ENCODE measurements at regions not wholly inside any gene's neighbourhood (a gene's known extent, or its start where the extent isn't known, plus 50 kb on each side); places are given as distances from the start of the nearest gene placed in this dataset.
"Not testable (repeated sequence)": the region's sequence is repeated elsewhere in the genome, so short reads cannot be mapped to it uniquely, and the experiment has no call there.

DNA sequence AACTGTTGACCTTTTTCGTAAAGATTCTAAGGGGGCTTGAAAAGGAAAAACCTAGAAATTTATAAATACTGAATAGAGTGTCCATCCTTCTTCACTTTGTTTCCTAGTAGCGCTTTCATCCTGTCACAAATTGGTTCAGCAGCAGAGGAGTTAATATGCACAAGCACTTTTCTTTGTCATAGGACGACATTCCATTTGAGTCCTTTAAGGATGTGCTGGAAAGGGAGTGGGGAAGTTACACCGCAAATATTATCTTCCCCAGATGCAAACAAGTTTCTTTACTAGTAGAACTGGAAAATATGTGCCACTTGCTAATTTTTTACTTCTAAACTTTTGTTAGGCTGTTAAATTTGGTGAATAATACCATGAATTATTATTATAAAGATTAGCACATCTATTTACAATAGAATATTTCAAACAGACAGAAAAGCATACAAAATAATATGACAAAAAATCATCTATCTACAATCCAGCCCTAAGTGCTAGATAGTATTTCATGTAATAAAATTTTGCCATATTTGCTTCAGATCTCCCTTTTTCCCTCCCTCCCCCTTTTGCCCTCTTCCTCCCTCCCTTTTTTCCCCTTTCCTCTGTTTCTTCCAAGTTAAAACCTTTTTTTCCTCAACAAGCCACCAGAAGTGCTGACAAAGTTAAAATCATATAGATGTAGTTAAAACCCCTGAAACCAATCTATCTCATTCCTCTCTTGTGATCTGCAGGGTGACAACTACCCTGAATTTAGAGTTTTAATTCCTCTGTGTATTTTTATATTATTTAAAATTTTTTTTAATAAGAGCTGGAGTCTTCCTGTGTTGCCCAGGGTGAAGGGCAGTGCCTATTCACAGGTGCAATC is 50.5 kb upstream of the MAP4K3 start:
- no peak for DNase-seq (ENCODE audit: low read depth in 2 of 2)

DNA sequence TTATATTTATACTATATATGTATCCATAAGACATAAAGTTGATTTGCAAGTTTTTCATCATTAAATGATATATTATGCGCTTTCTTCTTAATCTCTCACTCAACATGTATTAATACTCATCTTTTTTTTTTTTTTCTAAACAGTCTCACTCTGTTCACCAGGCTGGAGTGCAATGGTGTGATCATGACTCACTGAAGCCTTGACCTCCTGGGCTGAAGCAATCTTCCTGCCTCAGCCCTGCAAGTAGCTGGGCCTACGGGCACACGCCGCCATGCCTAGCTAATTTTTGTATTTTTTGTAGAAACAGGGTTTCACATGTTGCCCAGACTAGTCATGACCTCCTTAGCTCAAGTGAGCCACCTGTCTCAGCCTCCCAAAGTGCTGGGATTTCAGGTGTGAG is 51.4 kb upstream of the MAP4K3 start:
- DNase-seq (ENCODE audit: low read depth in 2 of 2), result no peak

DNA sequence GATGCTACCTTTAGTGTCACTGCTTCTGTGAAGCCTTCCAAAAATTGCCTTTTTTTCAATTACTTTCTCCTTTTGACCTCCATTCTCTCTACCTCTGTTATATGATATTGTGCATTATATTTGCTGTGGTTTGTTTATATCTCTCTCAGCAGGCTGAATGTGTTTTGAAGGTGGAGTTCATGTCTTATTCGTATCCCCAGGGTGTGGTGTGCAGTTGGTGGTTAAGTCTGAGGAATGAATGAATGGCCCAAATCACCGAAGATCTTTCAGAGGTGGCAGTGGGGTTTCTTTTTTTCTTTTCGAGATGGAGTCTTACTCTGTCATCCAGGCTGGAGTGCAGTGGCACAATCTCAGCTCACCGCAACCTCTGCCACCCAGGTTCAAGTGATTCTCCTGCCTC is 53.5 kb upstream of the MAP4K3 start:
- DNase-seq (ENCODE audit: low read depth in 2 of 2), result no peak

DNA sequence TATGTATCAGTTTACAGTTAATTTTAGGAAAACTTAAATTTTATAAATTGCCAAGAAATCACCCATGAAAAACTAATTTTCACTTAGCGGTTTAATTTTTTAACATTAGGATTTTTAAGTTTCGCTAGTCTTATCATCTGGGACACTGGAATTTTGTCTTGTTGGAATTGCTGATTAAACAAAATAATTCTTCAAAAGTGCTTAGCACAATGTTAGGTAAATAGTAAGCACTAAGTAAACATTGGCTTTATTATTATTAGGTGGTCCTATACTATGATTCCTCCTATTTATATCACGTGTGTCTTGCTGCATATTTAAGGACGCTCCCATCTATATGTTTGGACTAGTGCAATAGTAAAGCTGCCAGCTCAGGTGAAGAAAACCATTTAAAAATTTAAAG is 54.6 kb upstream of the MAP4K3 start:
- DNase-seq (ENCODE audit: low read depth in 2 of 2), result no peak

DNA sequence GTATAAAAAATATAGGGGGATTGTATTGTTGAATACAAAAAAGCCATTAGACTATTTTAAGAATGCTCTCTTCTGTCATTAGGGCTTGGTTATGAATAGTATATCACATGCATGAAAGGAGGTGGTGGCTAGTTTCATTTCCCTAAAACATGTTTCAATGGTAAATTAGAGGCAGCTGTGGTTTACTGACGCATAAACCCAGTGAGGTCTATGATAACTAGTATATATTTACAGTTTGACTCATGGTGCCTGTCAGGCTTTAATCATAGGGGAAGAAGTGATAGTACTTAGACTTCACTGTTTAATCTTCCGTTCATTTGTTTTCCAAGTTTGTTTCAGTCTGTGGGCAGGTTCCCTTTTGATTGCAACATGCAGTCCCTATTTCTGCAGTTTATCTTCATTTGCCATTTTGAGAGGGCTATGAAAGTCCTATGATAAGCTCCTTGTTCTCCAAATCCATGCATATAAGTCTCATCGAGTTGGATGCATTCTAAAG is 55.1 kb upstream of the MAP4K3 start:
- no peak for DNase-seq (ENCODE audit: low read depth in 2 of 2)

DNA sequence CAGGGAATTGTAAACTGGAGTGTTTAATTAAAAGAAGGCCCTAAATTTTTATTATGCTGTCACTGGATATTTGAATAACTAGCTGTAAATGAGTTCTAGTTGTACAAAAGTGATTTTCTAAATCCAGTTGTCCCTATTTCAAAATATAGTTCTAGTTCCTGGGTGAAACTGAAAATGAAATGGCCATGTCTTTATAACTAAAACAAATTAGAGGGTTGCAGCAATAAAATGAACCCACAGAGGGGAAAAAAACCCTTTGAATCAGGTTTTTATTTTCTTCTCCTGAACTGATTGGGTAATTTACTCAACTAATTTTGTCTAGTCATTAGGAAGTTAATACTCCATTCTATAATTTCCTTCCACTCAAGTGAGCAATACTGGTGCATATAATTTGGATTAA is 55.6 kb upstream of the MAP4K3 start:
- no peak for DNase-seq (ENCODE audit: low read depth in 2 of 2)

DNA sequence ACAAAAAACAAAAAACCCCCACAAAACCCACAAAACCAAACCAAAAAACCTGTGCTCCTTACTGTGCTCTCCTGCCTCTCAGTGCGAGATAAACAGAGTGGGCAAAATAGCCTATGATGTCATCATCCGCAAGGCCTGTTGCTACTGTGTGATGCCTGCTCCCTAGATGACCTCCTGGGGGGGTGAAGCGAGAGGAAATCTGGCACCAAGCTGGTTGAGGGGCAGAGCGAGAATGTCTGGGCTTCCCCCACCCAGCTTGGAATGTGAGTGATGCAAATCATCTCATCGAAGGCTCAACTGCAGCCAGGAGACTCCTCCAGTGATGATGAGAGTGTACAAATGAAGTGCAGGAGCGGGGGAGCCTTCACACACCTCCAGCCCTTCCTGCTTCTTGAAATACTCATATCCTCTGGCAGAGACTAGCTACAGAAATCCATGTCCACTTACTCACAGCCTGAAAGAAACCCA is 57.7 kb upstream of the MAP4K3 start:
- DNase-seq (ENCODE audit: low read depth in 2 of 2), result no peak

DNA sequence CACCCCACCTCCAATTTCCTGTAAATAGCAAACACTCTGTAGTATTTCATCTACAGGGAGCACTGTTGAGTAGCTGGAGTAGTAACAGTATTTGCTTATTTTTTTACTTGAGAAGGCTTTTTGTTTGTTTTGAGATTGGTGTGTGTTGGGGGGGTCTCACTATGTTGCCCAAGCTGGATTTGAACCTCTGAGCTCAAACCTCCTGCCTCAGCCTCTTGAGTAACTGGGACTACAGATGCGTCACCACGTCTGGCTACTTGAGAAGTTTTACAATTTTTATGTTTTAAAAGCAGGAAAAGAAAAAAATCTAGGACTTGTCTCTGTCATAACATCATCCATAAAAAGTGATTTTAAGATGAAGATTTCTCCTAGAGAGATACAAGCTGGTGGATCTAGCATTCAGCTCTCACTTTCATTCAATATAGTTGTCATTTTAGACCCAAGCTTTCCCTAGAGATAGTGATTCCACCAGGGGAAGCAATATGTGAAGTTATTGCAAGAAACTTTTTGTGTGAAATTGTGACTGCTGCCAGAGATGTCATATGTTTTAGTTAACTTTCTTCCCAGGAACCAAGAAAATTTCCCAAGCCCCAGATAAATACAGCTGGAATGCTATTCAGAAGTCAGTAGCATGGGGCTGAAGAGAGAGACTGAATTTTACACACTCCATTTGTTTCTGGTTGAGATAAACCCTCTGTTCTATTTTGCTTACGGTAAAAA is 60.2 kb upstream of the MAP4K3 start:
- DNase-seq (ENCODE audit: low read depth in 2 of 2), result no peak

DNA sequence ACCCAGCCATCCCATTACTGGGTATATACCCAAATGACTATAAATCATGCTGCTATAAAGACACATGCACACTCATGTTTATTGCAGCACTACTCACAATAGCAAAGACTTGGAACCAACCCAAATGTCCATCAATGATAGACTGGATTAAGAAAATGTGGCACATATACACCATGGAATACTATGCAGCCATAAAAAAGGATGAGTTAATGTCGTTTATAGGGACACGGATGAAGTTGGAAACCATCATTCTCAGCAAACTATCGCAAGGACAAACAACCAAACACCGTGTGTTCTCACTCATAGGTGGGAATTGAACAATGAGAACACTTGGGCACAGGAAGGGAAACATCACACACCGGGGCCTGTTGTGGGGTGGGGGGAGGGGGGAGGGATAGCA is 61.1 kb upstream of the MAP4K3 start:
- DNase-seq (ENCODE audit: low read depth in 2 of 2), result not testable (repeated sequence)

DNA sequence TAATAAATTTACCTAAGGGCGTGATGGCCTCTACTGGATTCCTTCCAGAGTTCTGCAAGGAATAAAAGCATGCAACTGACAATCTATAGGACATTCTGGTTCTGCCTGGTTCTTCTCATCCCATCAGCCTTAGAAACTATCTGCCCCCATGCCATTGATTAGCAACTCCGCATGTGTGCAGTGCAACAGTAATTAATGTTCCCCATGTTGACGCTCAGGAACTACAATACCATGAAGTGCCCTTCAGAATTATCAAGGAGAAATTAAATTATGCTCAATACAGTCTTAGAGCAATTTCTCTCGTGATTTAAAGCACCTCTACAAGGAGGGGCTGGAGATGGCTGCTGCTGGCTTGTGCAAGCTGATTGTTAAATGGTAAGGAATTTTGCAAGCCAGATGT is 61.7 kb upstream of the MAP4K3 start:
- DNase-seq (ENCODE audit: low read depth in 2 of 2), result no peak

DNA sequence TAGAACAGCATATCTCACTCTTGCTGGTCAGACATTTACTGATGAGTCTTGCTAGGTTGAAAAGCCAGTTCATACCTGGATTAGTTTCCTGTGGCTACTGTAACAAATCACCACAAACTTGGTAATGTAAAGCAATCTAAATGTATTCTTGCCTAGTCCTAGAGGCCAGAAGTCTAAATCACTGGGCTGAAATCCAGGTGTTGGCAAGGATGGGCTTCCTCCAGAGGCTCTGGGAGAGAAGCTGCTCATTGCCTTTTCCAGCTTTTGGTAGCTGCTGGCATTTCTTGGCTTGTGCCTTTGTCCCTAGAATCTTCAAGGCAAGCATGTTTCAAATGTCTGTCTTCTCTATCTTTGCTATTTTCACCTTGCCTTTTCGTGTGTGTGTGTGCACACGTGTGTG is 62.3 kb upstream of the MAP4K3 start:
- DNase-seq (ENCODE audit: low read depth in 2 of 2), result no peak

DNA sequence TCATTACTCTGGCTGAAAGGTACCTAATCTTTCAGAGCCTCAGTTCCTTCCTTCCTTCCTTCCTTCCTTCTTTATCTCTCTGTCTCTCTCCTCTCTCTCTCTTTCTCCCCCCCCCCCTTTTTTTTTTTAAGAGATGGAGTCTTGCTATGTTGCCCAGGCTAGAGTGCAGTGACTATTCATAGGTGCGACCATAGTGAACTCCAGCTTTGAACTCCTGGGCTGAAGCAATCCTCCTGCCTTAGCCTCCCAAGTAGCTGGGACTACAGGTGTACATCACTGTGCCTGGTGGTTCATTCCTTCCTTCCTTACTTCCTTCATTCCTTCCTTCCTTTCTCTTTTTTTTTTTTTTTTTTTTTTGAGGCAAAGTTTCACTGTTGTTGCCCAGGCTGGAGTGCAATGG is 64.3 kb upstream of the MAP4K3 start:
- no peak for DNase-seq (ENCODE audit: low read depth in 2 of 2)

DNA sequence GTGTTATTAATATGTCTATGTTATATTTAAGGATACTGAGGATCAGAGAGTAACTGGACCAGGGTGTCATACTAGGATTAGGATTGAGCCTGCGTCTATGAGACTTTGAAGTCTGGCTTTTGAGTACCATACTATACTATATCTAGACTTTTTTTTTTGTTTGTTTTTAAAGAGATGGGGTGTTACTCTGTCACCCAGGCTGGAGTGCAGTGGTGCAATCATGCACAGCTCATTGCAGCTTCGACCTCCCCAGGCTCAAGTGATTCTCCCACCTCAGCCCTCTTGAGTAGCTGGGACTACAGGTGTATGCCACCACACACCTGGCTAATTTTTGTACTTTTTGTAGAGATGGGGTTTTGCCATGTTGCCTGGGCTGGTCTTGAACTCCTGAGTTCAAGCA is 66.2 kb upstream of the MAP4K3 start:
- DNase-seq (ENCODE audit: low read depth in 2 of 2), result no peak

DNA sequence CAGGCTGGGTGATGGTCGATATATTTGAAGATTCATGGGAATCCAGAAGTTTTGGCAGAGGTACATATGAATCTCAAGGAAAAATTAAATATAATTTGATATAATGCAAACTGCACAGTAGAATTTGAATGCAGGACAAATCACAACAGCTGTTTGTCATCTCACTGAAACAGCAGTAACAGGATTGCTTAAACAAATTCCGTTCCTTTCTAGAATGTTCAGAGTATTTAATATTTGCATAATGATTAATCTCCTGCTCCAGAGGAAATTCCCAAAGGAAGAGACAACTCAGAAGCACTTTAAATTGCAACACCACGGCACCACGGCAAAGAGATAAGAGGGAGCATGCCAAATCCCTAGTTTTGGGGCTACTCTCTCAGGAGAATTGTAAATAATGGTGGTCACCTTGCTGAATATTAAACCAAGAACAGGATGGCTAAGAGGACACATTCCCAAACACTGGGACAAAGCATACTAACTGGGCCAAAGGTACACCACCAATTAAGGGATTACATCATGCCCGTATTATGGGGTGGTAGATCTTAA is 67.8 kb upstream of the MAP4K3 start:
- no peak for DNase-seq (ENCODE audit: low read depth in 2 of 2)

DNA sequence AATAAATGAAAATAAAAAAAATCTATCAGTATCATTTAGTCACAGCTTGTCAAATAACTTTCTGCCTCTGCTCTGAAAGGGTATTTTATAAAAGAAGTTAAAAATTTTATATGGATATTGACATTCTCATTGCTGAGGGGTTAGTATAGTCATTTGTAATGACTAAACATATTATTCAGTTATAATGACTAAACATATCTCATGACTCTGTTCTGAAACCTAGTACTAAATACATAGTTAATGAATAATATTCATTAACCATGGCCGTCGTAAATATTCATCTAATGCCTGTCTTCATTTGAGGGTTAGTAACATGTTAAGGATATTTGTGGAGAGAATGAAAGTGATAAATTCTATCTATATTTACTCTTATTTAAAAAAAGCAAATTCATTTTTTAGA is 69.1 kb upstream of the MAP4K3 start:
- no peak for DNase-seq (ENCODE audit: low read depth in 2 of 2)

DNA sequence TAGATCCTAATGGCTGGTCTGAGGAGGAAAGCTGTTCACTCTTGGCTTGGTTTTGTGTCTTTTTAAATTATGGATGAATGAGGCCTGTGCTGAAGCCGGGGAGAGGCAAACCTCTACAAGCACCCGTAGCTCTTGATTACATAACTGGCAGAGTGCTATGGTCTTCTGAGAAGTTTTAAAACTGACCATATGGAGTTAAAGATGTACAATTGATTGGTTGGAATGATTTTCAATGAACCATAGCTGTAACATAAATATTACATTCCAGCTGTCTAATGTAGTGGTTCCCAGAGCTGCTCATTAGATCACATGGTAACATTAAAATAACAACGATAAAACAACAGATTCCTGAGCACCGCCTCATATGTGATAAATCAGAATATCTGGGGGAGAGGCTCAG is 71.1 kb upstream of the MAP4K3 start:
- DNase-seq (ENCODE audit: low read depth in 2 of 2), result no peak

DNA sequence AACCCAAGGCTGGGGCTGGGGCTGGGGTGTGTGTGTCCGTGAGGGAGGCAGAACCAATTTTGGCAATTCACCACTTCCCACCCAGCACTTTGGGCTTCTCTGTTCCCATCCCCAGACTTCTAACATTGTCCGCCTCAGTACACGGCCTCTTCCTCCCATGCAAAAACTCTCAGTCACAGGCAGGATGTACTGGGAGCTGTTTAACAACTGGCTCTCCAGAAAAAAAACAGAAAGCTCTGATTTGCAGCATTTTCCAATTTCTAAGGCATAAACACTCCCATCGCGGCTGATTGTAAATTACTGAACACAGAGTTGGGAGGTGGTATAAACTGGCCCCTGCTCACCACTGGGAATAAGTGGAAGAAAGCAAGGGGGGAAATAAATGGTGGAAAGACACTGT is 73.1 kb upstream of the MAP4K3 start:
- no peak for DNase-seq (ENCODE audit: low read depth in 2 of 2)

DNA sequence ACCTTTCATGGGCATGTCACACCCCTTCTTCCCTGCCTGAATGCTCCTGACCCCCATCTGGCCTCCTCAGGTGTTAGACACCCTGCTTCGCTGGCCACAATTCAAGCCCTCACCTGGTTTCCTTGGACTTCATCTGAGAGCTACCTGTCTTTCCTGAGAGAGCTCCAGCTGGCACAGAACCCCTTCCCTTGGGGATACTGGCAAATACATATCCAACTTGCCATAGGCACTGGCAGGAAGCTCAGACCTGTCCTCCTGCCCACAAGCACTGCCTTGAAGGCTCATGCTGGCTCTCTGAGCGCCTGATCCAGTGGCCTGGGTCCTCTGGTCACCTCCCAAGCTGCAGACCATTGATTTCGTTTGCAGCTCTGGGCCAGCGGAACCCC is 74.1 kb upstream of the MAP4K3 start:
- no peak for DNase-seq (ENCODE audit: low read depth in 2 of 2)

DNA sequence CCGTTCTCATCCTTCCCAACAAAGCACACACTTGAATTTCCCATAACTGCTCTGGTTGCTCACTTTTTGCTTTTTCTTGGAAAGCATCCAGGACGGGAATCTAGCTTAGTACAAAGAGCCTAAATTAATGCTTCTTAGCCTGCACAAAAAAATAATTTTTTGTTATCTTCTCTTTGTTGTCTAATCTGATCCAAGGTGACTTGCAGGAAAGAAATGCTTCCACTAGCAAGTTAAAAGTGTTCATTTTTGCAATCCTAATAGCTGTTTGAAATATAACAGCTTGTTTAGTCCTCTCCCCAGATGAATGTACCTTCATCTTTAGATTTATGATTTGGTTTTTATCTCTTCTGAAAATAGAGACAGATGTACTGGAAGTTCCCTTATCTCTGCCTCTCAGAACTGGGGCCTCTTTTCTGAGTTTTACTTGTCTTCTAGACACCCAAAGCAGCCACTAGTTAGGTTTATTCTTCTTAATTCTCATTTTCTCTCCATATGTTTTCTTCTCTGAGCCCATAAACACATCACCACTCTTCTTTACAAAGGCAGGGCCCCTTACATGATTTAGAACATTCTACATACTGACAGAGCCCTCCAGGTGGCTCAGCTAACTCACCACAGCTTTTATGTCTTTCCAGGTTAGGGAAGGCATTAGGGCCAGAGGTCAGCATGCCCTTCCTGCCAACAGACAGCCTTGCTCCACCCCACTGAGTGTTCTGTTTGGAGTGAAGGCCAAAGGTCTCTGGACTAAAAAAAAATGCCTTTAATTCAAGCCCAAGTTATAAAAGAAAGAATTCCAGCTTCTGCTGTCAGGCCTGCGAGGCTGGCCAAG is 74.7 kb upstream of the MAP4K3 start:
- no peak for DNase-seq (ENCODE audit: low read depth in 2 of 2)

DNA sequence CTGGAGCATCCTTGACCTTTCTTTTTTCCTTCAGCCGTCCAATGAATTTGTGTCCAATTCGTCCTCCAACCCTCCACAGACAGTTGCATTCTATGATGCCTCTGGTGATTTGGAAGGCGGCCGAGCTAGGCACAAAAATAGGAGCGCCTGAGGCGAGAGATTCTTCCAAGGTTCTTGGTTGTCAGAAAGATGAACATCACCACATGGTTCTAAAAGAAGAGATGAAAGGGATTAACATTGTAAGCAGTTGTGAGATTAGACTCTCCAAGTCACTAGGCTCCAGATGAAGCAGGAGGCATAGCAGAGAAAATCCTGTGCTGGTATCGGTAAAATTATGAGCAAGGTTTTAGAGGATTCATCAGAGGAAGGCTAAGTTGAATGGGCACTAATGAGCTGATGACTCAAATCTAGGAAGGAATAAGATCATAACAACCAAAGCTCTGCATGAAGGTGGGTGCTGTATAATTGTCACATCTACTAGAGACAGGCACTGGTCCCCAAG is 75.4 kb upstream of the MAP4K3 start:
- DNase-seq (ENCODE audit: low read depth in 2 of 2), result no peak

DNA sequence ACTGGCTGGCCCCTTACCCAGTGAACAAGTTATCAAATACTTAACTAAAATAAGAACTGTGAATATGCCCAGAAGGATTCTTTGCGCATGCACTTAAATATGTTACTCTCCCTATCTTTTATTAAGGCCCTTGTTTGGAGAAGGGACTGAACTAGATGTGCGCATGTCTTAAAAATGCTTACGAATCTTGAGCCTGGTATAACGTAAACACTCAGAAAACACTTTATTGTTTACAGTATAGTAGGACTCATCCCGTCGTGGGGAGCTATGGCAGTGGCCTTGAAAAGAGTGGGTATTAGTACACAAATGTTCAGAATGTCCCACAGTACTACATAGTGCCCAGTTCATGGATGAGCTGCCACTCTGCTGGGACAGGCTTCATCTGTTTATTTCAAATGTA is 75.9 kb upstream of the MAP4K3 start:
- no peak for DNase-seq (ENCODE audit: low read depth in 2 of 2)

DNA sequence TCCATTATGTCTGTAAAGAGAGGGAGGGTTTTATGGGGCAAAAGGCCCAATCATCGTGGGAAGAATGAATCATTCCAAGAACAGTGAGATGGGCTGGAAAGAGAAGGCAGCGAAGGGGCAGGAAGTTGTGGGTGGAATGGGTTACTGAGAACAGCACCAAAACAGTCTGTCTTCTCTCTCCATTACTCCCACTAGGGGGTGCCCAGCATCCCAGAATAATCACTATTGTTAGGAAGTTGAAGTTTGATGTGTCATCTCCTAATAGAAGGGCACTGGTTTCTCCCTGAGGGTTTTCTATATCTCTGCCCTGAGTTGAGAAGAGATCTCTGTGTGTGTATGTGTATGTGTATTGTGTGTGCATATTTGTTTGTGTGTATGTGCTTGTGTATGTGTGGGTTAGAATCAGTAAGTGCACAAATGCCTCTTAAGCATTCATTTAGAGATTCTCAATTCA is 76.6 kb upstream of the MAP4K3 start:
- DNase-seq (ENCODE audit: low read depth in 2 of 2), result peak; percentile 65 to 69
